Upper lobe of left lung (tissue), 6 donors: ENCODE measurements at regions not wholly inside any gene's neighbourhood (a gene's known extent, or its start where the extent isn't known, plus 50 kb on each side); places are given as distances from the start of the nearest gene placed in this dataset.

ENCODE experiments used
- ATAC-seq, 2 donors: fragments of 200-7000 bp; cut with Tn5 transposase; one replicate each; pipeline ENCODE4 v1.9.1; 2022; ENCODE audit warnings: mild to moderate bottlenecking in 2 of 2, moderate library complexity in 2 of 2; ENCODE audit not compliant: low FRiP score in 2 of 2
- DNase-seq, 2 donors: peaks; one replicate each; pipeline ENCODE4 v3.0.0-alpha.2; 2019 to 2020
- H3K27ac ChIP-seq, 4 donors: fragments of 200-600 bp; sonication (generic); one replicate each; pipeline ENCODE4 v1.5.1; 2016 to 2019
- H3K27me3 ChIP-seq, 4 donors: fragments of 200-600 bp; sonication (generic); one replicate each; pipeline ENCODE4 v1.5.1; 2017 to 2019
- H3K36me3 ChIP-seq, 4 donors: fragments of 200-600 bp; sonication (generic); one replicate each; pipeline ENCODE4 v1.5.1; 2016 to 2019
- H3K4me1 ChIP-seq, 4 donors: fragments of 200-600 bp; sonication (generic); one replicate each; pipeline ENCODE4 v1.5.1; 2018 to 2019
- H3K4me3 ChIP-seq, 4 donors: fragments of 200-600 bp; sonication (generic); one replicate each; pipeline ENCODE4 v1.5.1; 2017 to 2019; ENCODE audit warnings: mild to moderate bottlenecking in 2 of 4, moderate library complexity in 1 of 4
- H3K9me3 ChIP-seq, 4 donors: fragments of 200-600 bp; sonication (generic); one replicate each; pipeline ENCODE4 v1.5.1; 2018 to 2019
- EP300 ChIP-seq, 4 donors: sonication (generic); formaldehyde crosslinking; IDR thresholded peaks; one replicate each; pipeline ENCODE4 v1.5.1; 2017; ENCODE audit warnings: antibody characterized with exemption in 4 of 4, control low read depth in 2 of 4
- POLR2A ChIP-seq, 4 donors: fragments of 450-650 bp; IDR thresholded peaks; one replicate each; pipeline ENCODE4 v1.5.1; 2016 to 2017; ENCODE audit warnings: antibody characterized with exemption in 4 of 4, mild to moderate bottlenecking in 2 of 4
- POLR2AphosphoS5 ChIP-seq, 2 donors: sonication (generic); formaldehyde crosslinking; IDR thresholded peaks; one replicate each; pipeline ENCODE4 v1.5.1; 2017; ENCODE audit warnings: antibody characterized with exemption in 2 of 2
- WGBS, 2 donors: methylation state at CpG; one replicate each; pipeline ENCODE4 v1.1.5; 2017 to 2018; 5-methylcytosine and 5-hydroxymethylcytosine counted together
- small RNA-seq, 4 donors: library from RNA; depleted of rRNA; stranded (forward); fragments of <200 nt; gene quantifications; one replicate each; pipeline ENCODE3, GENCODE V24; 2016
- TF ChIP-seq, protein P1 (sequence below), 6 experiments: fragments of 450-650 bp in 4 of 6; fragments of 200-600 bp in 2 of 6; sonication (generic) in 2 of 6; IDR thresholded peaks; one replicate each; pipeline ENCODE4 v1.5.1; 2016 to 2019; ENCODE audit warnings: antibody characterized with exemption in 6 of 6
- donor health status: DM: no; HTN: no; CAD: no; lungs with moderate emphysema.
- donor health status: DM: no; HTN: yes; CAD: no; lungs with severe emphysema.

DNA sequence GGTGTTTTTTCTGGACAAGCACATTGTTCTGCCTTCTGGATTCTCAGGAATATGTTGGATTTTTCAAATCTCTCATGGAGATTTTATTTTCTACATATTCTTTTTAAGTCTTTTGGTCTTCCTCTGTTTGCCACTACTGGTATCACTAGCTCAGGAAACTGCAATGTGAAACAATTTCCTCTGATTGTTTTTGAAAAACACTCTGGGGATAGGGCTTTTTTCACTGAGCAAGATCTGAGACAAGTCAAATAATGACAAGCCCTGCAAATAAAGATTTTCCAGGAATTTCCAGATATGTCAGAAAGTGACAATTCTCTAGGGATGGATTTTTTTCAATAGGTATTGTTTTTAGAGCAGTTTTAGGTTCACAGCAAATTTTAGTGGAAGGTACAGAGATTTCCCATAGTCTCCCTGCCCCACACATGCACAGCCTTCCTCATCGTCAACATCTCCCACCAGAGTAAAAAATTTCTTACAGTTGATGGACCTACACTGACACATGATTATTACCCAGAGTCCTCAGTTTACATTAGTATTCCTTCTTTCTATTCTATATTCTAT is 86.9 kb upstream of the TMEM161B start:
- no peak overlapping the region for H3K27ac ChIP-seq
- TF ChIP-seq EP300 (IDR thresholded peaks at IDR 0.05) (no peak), POLR2A (IDR thresholded peaks at IDR 0.05) (no peak), POLR2AphosphoS5 (IDR thresholded peaks at IDR 0.05) (no peak)
- TF ChIP-seq, protein P1, sequence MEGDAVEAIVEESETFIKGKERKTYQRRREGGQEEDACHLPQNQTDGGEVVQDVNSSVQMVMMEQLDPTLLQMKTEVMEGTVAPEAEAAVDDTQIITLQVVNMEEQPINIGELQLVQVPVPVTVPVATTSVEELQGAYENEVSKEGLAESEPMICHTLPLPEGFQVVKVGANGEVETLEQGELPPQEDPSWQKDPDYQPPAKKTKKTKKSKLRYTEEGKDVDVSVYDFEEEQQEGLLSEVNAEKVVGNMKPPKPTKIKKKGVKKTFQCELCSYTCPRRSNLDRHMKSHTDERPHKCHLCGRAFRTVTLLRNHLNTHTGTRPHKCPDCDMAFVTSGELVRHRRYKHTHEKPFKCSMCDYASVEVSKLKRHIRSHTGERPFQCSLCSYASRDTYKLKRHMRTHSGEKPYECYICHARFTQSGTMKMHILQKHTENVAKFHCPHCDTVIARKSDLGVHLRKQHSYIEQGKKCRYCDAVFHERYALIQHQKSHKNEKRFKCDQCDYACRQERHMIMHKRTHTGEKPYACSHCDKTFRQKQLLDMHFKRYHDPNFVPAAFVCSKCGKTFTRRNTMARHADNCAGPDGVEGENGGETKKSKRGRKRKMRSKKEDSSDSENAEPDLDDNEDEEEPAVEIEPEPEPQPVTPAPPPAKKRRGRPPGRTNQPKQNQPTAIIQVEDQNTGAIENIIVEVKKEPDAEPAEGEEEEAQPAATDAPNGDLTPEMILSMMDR (IDR thresholded peaks at IDR 0.05) = no peak
- no peaks in the 10 kb centered on the region for H3K27me3 ChIP-seq
- no peak for ATAC-seq
- peaks cover 0 to 4% (median 0%) of the 10 kb centered on the region in 4 donors for H3K9me3 ChIP-seq
- no peak for DNase-seq
- no peaks in the 10 kb centered on the region for H3K4me1 ChIP-seq
- whole genome bisulfite sequencing, 2 donors = 85 to 92% methylated on average over 1 of the region's 1 CpG
- no peak overlapping the region for H3K4me3 ChIP-seq
- H3K36me3 ChIP-seq = no peaks in the 10 kb centered on the region

DNA sequence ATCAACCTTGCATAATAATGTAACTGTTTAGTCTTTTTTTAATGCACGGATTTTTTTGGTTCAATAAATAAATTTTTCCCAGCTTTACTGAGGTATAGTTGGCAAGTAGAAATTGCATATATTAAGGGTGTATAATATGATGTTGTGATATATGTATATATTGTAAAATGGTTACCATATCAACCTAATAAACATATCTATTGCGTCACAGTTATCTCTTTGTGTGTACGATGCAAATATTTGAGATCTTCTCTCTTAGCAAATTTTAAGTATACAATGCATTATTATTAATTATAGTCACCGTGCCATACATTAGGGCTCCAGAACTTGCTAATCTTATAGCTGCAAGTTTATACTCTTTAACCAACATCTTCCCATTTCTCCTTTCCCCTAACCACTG is 57.2 kb upstream of the TMEM161B start:
- H3K4me1 ChIP-seq = no peaks in the 10 kb centered on the region
- TF ChIP-seq EP300 (IDR thresholded peaks at IDR 0.05) (no peak), POLR2A (IDR thresholded peaks at IDR 0.05) (no peak), POLR2AphosphoS5 (IDR thresholded peaks at IDR 0.05) (no peak)
- TF ChIP-seq, protein P1 (IDR thresholded peaks at IDR 0.05) = no peak
- ATAC-seq = no peak
- H3K4me3 ChIP-seq = no peak overlapping the region
- WGBS, 2 donors = 90 to 92% methylated on average over 4 of the region's 4 CpGs
- H3K36me3 ChIP-seq = no peaks in the 10 kb centered on the region
- no peak for DNase-seq
- no peak overlapping the region for H3K27ac ChIP-seq
- no peaks in the 10 kb centered on the region for H3K9me3 ChIP-seq
- no peaks in the 10 kb centered on the region for H3K27me3 ChIP-seq

DNA sequence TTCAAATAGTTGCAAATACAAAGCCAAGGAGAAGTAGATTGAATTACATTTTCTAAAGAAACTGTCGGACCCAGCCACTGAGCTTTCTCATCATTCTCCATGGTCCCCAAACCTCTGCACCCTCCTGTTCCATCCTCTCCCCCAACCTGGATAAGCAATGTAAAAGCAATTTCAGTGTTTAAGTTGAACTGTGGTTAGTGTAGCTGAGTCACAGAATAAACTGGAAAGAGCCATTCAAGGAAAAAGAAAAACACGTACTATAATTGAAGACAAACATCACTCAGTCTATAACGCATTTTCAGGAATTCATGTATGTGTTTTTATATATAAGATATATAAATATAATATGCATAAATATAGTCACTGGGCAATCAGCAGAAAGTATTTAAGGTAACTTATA is 54.1 kb upstream of the TMEM161B start:
- no peaks in the 10 kb centered on the region for H3K27me3 ChIP-seq
- no peak for TF ChIP-seq POLR2A (IDR thresholded peaks at IDR 0.05)
- TF ChIP-seq EP300 (IDR thresholded peaks at IDR 0.05) = no peak
- TF ChIP-seq POLR2AphosphoS5 (IDR thresholded peaks at IDR 0.05) = no peak
- TF ChIP-seq, protein P1 (IDR thresholded peaks at IDR 0.05) = no peak
- H3K4me3 ChIP-seq = no peak overlapping the region
- no peaks in the 10 kb centered on the region for H3K36me3 ChIP-seq
- DNase-seq = no peak
- no peaks in the 10 kb centered on the region for H3K4me1 ChIP-seq
- H3K9me3 ChIP-seq = no peaks in the 10 kb centered on the region
- H3K27ac ChIP-seq = no peak overlapping the region
- no peak for ATAC-seq
- WGBS, 2 donors = 89 to 93% methylated on average over 3 of the region's 3 CpGs

Small RNA genes lying in the stretch of these regions (small RNA-seq; reads per million reads assigned to genes)
- 0 reads per million in 4 donors for gene RF00156
